ENCODE measurements at regions not wholly inside any gene's neighbourhood (a gene's known extent, or its start where the extent isn't known, plus 50 kb on each side); places are given as distances from the start of the nearest gene placed in this dataset.
"Not testable (repeated sequence)": the region's sequence is repeated elsewhere in the genome, so short reads cannot be mapped to it uniquely, and the experiment has no call there.

DNA sequence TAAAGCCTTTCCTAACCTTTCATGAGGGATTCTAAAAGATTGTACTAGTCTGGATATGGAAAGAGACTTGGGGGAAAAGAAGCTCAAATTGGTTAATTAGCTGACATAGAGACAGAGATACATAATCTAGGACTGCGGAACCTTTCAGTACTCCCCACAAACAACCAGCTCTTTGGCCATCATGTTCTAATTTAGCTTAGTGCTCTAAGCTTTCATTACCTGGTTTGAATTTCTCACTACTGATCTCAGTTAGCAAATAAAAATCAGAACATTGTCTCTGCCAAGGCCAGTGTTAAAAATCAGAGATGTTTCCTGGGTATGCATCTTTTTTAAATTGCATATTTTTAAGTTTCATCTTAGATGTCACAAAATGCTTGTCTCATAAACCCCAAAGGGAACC, 254.4 kb downstream of the GLUD2 start:
- DNase-seq, result no peak

DNA sequence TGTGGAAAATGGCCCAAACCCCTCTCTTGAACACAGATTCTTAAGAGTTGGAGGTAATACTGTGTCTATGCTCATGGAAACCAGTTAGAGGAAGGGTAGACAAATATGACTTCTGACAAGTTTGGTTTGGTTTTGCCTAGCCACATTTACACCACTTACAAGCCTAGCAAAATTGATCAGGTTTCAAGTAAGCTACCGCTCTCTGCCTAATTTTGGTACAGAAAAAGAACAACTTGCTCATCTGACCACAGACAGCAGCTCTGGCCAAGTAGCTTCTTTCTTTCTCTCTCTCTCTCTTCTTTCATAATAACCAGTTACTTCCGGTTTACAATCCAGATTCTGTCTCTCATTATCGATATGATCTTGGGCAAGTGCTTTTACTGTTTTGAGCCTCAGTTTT, 260.0 kb downstream of the GLUD2 start:
- DNase-seq, result no peak

DNA sequence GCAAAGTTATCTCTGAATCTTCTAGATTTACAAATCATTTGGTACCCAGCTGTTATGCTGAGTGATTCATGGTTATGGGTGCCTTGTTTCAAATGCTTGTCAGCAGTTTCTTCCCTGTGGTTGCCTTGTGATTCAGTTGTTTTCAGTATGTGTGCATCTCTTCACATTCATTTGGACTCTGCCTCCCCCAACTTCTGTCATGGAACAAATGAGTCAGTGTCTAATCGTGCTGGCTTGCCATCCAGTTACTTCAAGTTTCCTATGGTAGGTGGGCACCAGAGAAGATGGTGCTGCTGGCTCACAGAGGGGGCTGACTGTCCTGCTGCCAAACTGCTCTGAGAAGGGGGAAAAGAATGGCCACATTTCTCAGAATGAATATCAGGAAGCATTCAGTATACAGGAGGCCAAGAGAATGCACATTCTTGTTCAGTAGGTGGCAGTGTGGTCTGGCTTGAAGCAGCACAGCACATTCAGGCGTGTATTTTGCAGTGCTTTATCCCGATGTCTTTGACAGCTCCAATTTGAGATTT, 260.9 kb downstream of the GLUD2 start:
- DNase-seq, result no peak

DNA sequence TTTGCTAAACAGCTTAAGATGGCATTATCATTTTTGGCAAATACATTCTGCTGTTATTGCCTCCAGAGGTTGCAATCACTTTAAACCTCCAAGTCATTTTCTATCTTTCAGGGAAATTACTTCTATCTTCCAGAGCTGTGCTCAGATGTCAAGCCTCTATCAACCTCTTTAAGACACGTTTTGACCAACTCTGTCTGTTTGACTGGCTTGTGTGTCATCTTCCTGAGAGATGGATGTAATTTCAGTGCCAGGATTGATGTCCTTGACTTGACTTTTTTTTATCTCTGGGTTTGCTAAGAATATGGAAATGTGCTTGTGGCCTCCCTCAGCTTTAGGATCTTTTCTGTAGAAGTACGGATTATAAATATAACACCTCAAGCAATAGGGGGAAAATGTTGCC, 263.4 kb downstream of the GLUD2 start:
- no peak for DNase-seq

DNA sequence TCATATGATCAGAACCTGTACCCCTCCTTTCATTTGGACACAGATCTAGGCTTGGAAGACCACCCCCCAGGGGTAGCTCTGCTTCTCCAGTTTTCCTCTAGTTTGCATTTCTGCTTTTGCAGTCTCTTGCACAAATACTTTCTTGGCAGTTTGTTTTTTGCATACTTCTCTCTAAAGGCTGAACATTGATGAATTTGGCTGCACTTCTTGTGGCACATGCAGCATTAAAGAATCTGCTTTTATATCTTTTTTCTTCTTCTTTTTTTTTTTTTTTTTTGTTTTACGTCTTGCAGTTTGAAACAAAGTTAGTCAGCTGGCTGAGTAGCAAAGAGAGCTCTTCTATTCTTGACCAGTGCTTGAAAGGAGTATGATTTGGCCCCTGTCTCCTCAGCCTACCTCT, 273.0 kb downstream of the GLUD2 start:
- no peak for DNase-seq

DNA sequence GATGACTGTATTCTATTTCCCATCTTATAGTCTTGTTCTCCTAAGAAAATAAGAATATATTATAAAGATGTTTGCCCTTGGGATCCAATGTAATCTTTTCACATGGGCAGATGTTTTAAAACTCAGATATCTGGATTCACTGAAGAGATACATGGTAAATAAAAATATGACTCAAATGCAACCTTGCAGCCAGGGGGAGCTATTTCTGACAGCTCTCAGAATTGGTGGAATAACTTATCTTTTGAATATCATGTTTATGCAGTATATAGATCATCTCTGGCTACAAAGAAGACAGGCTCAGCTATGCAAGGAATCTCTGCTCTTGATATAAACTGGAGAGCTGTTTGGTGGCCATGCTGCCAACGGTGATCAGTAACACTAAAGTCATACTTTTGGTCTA, 274.7 kb downstream of the GLUD2 start:
- no peak for DNase-seq

DNA sequence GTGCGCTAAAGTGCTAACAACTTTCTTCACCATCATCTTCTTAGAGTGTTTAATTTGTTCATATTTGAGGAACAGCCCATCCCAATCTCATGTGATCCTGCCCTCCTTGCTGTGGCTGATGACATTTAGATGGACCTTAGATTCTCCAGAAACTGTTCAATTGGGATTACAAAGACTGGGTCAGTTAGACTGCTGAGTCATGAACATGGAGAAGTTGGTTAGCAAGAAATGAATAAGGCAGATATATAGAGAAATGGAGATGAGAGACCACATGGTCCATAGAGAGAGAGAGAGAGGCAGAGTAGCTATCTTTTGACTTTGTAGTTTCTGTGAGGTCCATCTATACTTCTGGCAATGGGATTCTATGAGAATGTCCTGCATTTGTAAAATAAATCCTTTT, 275.9 kb downstream of the GLUD2 start:
- DNase-seq, result no peak

DNA sequence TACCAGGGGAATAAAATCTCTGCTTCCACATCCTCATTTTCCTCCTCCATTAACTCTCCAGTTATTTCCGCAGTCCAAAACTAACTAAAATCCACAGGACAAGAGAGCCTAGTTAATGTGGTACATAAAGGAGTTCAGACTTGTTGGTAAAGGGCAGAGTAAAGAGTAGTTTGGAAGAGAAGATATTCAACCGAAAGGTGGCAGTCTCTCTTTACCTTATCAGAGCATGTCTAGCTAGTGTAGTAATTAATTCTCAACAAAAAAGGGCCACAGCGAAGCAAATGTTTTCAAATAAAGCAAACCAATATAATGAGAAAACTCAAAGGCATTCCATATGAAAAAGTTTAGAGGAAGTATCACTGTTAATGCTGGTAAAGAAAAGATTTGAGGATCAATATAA, 286.5 kb downstream of the GLUD2 start:
- no peak for DNase-seq

DNA sequence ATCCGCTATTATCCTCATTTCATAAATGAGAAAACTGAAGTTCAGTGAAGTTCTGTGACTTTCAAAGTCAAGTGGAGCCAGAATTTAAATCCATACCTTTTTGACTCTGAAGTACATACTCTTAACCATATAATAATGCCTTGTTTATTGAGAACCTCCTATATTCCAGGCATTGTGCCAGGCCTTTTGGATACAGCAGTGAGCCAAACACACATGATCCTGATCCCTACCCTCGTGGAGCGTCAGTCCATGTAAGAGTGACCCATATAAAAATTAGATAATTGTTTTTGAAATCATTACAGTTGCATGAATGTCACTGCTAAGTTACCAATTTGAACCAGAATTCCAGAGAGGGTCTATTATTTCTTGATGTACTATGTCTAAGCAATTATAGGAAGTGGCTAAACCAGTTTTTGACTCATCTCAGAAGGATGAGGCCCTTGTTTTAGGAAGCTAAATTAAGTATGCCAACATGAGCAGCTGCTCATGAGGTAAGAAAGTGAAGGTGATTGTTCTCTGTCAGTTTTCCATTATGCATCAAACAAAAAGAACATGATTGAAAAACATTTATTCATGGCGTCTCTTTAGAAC, 289.5 kb downstream of the GLUD2 start:
- no peak for DNase-seq

DNA sequence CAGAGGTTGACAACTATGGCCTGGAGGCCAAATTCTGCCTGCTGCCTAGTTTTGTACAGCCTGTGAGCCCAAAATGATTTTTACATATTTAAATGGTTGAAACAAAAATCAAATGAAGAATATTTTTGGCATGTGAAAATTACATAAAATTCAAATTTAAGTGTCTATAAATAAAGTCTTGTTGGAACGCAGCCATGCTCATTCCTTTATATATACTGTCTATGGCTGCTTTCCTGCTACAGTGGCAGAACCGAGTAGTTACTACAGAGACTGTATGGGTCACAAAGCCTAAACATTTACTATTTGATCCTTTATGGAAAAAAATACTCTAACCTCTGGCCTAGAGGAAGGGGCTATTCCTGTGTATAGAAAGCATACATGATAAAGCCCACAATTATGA, 290.4 kb downstream of the GLUD2 start:
- DNase-seq, result no peak

DNA sequence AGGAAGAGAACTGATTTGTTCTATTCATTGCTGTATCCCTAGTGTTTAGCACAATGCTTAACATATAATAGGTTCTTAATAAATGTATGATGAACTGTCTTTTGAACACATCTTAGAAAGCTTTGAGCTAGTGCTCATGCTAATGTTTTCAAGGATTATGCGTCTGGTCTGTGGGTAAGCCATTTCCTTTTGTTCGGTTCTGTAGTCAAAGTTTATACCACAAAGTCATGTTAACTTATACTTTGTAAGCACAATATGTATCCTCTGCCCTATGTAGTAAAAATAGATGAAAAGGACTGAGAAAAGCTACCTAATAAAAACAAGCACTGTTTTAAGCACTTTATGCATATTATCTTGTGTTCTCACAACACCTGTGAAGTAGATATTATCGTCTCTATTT, 301.9 kb downstream of the GLUD2 start:
- DNase-seq, result no peak

DNA sequence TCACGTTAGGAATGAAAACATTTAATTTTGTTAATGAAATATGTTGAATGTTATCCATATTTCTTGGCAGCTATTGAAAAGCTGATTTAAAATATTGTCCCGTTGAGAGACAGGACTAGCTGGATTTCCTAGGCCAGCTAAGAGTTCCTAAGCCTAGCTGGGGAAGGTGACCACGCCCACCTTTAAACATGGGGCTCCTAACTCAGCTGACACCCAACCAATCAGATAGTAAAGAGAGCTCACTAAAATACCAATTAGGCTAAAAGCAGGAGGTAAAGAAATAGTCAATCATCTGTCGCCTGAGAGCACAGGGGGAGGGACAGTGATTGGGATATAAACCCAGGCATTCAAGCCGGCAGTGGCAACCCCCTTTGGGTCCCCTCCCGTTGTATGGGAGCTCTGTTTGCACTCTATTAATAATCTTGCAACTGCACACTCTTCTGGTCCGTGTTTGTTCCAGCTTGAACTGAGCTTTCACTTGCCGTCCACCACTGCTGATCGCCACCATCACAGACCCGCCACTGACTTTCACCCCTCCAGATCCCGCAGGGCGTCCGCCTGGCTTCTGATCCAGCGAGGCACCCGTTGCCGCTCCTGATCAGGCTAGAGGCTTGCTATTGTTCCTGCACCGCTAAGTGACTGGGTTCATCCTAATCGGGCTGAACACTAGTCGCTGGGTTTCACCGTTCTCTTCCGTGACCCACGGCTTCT, 308.9 kb downstream of the GLUD2 start:
- DNase-seq, result no peak

DNA sequence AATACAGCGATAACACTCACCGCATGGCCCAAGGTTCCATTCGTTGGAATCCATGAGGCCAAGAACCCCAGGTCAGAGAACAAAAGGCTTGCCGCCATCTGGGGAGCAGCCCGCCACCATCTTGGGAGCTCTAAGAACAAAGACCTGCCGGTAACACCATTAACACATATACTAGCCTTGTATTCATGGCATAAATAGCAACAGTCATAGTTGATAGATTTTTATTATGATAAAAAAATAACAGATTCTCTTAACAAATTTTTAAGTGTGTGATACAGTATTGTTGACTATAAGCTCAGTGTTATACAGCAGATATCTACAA, 309.4 kb downstream of the GLUD2 start:
- DNase-seq, result no peak

DNA sequence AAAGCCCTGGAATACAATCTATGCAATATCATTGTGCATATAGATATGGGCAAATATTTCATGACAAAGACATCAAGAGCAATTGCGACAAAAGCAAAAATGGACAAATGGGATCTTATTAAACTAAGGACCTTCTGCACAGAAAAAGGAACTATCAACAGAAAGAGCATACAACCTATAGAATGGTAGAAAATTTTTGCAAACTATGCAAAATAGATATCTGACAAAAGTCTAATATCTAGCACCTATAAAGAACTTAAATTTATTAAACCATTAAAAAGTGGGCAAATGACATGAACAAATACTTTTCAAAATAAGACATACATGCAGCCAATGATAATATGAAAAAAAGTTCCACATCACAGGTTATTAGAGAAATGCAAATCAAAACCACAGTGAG, 312.9 kb downstream of the GLUD2 start:
- DNase-seq, result no peak

DNA sequence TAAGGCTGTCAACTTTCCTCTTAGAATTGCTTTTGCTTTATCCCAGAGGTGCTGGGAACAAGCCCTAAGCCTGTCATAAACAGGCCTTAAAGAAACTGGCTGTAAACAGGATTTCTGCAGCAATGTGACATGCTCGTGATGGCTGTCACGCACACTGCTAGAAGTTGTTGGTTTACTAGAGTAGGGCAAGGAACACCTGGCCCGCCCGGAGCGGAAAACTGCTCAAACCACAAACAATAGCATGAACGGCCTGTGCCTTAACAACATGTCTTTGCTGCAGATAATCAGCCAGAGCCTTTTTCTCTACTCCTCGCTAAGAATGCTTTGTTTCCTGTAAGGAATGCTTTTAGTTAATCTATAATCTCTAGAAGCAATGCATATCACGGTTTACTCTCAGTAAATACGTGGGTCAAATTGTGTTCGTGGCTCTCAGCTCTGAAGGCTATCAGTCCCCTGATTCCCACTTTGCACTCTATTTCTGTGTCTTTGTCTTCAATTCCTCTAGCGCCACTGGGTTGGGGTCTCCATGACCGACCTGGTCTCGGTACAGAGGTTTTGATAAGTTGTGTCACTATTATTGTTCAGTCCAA, 318.3 kb downstream of the GLUD2 start:
- DNase-seq, result no peak

DNA sequence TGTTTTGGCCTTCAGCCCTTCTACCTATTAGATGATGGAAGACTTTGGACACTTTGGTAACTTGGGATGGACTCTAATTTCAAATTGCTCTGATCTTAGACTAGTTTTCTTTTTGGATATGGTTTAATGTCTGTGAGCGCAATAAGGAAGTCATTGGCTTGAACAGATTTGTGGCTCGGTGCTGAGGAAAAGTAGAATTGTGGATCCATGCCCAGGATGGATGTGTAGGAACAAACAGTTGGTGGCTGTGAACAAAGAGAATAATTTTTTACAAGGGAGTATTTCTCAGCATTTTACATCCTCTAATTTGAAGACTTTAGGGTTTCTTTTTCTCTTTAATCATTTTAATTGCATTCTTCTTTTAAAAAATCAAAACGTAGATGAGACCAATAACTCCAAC, 327.1 kb downstream of the GLUD2 start:
- DNase-seq, result no peak

DNA sequence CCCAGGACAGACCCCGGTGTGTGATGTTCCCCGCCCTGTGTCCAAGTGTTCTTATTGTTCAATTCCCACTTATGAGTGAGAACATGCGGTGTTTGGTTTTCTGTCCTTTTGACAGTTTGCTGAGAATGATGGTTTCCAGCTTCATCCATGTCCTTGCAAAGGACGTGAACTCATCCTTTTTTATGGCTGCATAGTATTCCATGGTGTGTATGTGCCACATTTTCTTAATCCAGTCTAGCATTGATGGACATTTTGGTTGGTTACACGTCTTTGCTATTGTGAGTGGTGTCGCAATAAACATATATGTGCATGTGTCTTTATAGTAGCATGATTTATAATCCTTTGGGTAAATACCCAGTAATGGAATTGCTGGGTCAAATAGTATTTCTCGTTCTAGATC, 334.5 kb downstream of the GLUD2 start:
- DNase-seq, result not testable (repeated sequence)

DNA sequence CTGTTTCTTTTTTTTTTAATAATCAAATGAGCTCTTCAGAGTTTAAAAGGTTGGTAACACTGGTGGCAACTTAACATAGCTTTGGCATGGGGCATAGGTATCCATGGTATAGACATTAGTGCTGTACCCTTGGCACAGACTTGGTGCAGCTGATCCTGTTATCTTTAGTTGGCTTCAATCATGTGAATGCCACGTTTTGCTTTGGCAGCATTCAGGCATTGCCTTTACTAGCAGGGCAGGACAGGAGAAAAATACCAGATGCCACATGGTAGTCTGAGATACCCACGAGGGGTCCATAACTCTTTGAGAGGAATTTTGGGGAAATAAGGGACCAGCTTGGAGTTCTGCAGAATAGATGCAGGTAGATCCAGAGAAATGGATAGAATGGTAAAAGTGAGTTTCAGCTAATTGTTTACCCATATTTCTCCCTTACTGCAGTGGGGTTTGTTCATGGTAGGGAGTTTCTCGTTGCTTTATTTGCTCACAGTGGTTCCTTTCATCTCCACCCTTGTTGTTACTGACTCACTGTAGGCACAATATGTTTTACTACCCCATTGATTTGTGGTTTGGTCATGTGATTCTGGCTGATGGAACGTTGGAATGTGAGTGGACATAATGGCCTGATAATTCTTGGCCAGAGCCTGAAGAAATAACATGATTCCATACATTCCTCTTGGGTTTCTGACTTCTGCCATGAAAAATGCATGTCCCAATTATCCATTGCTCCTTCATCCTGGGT, 342.7 kb downstream of the GLUD2 start:
- no peak for DNase-seq

DNA sequence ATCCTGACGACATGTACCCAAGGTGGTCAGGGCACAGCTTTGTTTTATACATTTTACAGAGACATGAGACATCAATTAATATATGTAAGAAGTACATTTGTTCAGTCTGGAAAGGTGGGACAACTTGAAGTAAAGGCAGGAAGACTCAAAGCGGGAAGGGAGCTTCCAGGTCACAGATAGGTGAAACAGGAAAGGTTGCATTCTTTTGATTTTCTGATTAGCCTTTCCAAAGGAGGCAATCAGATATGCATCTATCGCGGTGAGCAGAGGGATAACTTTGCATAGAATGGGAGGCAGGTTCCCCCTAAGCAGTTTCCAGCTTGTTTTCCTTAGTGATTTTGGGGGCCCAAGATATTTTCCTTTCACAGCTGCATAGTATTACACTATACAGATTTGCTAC, 358.4 kb downstream of the GLUD2 start:
- DNase-seq, result no peak

DNA sequence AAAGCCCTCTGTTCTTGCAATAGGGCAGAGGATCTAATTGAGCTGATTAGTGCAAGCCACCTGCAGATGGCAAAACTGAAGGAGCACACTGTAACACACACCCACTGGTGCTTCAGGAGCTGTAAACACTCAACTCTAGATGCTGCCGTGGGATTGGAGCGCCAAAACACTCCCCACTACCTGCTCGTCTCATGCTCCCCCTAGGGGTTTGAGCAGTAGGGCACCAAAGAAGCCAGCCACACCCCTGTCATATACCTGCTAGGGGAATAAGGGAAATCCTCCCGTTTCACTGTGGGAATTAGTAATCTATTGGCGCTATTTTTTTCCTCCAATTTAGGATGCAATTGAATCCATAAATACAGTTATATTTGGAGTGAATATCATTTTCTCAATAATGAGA, 360.2 kb downstream of the GLUD2 start:
- DNase-seq, result no peak

DNA sequence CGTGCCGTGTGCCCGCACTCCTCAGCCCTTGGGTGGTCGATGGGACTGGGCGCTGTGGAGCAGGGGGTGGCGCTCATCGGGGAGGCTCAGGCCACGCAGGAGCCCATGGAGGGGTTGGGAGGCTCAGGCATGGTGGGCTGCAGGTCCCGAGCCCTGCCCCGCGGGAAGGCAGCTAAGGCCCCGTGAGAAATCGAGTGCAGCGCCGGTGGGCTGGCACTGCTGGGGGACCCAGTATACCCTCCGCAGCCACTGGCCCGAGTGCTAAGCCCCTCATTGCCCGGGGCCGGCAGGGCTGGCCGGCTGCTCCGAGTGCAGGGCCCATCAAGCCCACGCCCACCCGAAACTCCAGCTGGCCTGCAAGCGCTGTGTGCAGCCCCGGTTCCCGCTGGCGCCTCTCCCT, 384.1 kb downstream of the GLUD2 start:
- not testable (repeated sequence) for DNase-seq

DNA sequence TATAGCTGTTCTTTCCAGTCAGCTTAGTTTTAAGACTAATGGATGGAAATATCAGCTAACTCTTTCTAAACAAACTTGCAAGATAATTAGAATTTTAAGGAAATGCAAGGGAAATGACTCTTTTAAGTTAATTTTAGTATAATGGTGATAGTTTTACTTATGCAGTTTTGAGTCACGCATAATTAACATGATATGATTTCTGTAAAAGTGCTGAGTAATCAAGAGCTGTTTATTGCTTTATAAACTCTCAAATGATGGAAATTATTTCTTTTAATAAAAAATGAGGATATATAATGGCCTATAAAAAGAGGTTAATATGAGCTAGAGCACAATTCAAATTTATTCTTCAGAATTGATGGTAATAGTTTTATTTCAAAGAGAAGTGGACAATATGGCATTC, 385.9 kb downstream of the GLUD2 start:
- no peak for DNase-seq

DNA sequence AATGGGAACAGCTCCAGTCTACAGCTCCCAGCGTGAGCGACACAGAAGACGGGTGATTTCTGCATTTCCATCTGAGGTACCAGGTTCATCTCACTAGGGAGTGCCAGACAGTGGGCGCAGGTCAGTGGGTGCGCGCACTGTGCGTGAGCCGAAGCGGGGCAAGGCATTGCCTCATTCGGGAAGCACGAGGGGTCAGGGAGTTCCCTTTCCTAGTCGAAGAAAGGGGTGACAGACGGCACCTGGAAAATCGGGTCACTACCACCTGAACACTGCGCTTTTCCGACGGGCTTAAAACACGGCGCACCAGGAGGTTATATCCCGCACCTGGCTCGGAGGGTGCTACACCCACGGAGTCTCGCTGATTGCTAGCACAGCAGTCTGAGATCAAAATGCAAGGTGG, 390.3 kb downstream of the GLUD2 start:
- DNase-seq, result not testable (repeated sequence)

DNA sequence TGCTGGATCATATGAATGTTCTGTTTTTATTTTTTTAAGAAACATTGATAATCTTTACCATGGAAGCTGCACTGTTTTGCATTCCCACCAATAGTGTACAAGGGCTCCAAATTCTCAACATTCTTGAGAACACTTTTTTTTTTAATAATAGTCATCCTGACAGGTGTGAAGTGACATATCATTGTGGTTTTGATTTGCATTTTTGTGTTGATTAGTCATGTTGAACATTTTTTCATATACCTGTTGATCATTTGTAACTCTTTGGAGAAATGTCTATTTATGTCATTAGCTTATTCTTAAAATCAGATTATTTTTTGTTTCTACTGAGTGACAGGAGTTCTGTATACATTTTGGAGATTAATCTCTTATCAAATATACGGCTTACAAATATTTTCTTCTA, 408.5 kb downstream of the GLUD2 start:
- DNase-seq, result no peak

Measured in right kidney (tissue), 1 donor.